GM23248 (cell line): ENCODE measurements at regions not wholly inside any gene's neighbourhood (a gene's known extent, or its start where the extent isn't known, plus 50 kb on each side); places are given as distances from the start of the nearest gene placed in this dataset.

Source experiments
- EZH2 ChIP-seq: fragments of 200-600 bp; sonication (generic); IDR thresholded peaks from 2 replicates; pipeline ENCODE4 v1.6.1; 2018; ENCODE audit warnings: antibody characterized with exemption, mild to moderate bottlenecking; ENCODE audit not compliant: insufficient read depth, poor library complexity, severe bottlenecking
- EZH2phosphoT487 ChIP-seq: fragments of 200-600 bp; sonication (generic); IDR thresholded peaks from 2 replicates; pipeline ENCODE4 v1.6.1; 2018; ENCODE audit warnings: antibody characterized with exemption, moderate library complexity, mild to moderate bottlenecking, low read depth; ENCODE audit not compliant: insufficient read depth

DNA sequence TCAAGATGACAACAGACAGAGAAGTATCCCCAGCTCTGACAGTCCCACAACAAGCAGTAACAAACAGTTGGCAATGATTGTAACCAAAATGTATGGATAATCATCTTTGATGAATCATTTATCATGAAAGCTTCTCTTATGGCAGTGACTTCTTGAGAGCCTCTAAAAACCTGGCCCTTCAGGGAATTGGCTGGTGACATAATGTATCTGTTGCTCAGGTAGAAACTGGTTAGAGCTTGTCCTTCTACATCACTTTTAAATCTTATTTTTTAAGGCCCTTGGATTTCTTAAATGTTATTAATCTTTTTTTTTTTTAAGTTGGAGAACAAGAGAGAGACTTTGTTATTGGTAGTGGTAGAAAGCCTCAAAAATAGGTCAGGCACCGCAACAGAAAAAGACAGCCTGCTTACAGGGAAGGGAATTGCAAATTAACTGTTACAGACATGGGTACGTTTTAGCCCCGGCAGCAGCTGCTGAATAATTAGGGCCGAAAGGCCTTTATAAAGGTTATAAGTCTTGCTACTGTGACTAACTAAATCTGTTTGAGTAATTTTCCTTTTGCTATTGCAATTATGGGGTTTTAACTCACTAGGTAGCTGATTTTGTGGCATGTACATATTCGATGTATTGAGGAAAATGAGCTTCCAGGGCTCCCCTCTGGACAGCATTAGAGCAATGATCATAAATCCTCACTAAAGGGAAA, 207.7 kb upstream of the LRRC4C start:
- TF ChIP-seq EZH2, result no peak
- TF ChIP-seq EZH2phosphoT487, result no peak
